A549 (cell line): ENCODE measurements at regions not wholly inside any gene's neighbourhood (a gene's known extent, or its start where the extent isn't known, plus 50 kb on each side); places are given as distances from the start of the nearest gene placed in this dataset.

Source experiments
- CBX8 ChIP-seq: fragments of 200-600 bp; sonication (generic); IDR thresholded peaks from 2 replicates; pipeline ENCODE4 v1.6.1; 2016
- EHF ChIP-seq: fragments of 250-450 bp; sonication (Bioruptor Pico); IDR thresholded peaks from 2 replicates; pipeline ENCODE4 v1.5.0; 2020; ENCODE audit warnings: mild to moderate bottlenecking
- EP300 ChIP-seq, 2 experiments: fragments of >200 bp; sonication (Bioruptor Twin); formaldehyde crosslinking; IDR thresholded peaks; 2 replicates in 1 of 2; 3 replicates in 1 of 2; pipeline ENCODE4 v1.6.1; 2016 to 2017
- ESRRA ChIP-seq: fragments of 150-350 bp; IDR thresholded peaks from 2 replicates; pipeline ENCODE4 v1.6.1; 2014; ENCODE audit warnings: mild to moderate bottlenecking, low read length, borderline replicate concordance
- JUN ChIP-seq, 2 experiments: fragments of >200 bp; sonication (Bioruptor Twin); formaldehyde crosslinking; IDR thresholded peaks; 2 replicates in 1 of 2; 3 replicates in 1 of 2; pipeline ENCODE4 v1.6.1; 2016 to 2017
- JUNB ChIP-seq: fragments of >200 bp; sonication (Bioruptor Twin); formaldehyde crosslinking; IDR thresholded peaks from 2 replicates; pipeline ENCODE4 v1.6.1; 2016
- MAX ChIP-seq: IDR thresholded peaks from 2 replicates; pipeline ENCODE4 v1.6.1; 2012
- NR3C1 ChIP-seq: fragments of >200 bp; sonication (Bioruptor Twin); formaldehyde crosslinking; IDR thresholded peaks from 3 replicates; pipeline ENCODE4 v1.6.1; 2017
- POLR2A ChIP-seq: IDR thresholded peaks from 2 replicates; pipeline ENCODE4 v1.6.1; 2012; ENCODE audit warnings: mild to moderate bottlenecking, low read length
- RAD21 ChIP-seq, 2 experiments: fragments of >200 bp in 1 of 2; sonication (Bioruptor Twin) in 1 of 2; formaldehyde crosslinking in 1 of 2; IDR thresholded peaks in 1 of 2; conservative IDR thresholded peaks in 1 of 2; 2 replicates in 1 of 2; 3 replicates in 1 of 2; pipeline ENCODE4 v1.6.1; 2012 to 2018; ENCODE audit warnings: inconsistent platforms in 1 of 2
- RFX5 ChIP-seq: fragments of 450-650 bp; IDR thresholded peaks from 2 replicates; pipeline ENCODE4 v1.7.1; 2014; ENCODE audit warnings: antibody characterized with exemption, mild to moderate bottlenecking, moderate library complexity
- SMC3 ChIP-seq: fragments of >200 bp; sonication (Bioruptor Twin); formaldehyde crosslinking; IDR thresholded peaks from 3 replicates; pipeline ENCODE4 v1.6.1; 2018; ENCODE audit warnings: inconsistent platforms
- TP53 ChIP-seq: fragments of 250-450 bp; sonication (Bioruptor Pico); IDR thresholded peaks from 2 replicates; pipeline ENCODE4 v1.5.0; 2021; ENCODE audit warnings: mild to moderate bottlenecking, moderate library complexity
- TF ChIP-seq, protein P1 (sequence below): fragments of >200 bp; sonication (Bioruptor Twin); formaldehyde crosslinking; IDR thresholded peaks from 3 replicates; pipeline ENCODE4 v1.5.1; 2016

- no peak for TF ChIP-seq RAD21 (conservative IDR thresholded peaks at IDR 0.05 in 1 of 2, IDR thresholded peaks at IDR 0.05 in 1 of 2)
- TF ChIP-seq SMC3 = no peak
- TF ChIP-seq, protein P1, sequence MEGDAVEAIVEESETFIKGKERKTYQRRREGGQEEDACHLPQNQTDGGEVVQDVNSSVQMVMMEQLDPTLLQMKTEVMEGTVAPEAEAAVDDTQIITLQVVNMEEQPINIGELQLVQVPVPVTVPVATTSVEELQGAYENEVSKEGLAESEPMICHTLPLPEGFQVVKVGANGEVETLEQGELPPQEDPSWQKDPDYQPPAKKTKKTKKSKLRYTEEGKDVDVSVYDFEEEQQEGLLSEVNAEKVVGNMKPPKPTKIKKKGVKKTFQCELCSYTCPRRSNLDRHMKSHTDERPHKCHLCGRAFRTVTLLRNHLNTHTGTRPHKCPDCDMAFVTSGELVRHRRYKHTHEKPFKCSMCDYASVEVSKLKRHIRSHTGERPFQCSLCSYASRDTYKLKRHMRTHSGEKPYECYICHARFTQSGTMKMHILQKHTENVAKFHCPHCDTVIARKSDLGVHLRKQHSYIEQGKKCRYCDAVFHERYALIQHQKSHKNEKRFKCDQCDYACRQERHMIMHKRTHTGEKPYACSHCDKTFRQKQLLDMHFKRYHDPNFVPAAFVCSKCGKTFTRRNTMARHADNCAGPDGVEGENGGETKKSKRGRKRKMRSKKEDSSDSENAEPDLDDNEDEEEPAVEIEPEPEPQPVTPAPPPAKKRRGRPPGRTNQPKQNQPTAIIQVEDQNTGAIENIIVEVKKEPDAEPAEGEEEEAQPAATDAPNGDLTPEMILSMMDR = no peak
- no peak for TF ChIP-seq ESRRA
- TF ChIP-seq EHF (CRISPR knock-in tag) = no peak
- no peak for TF ChIP-seq EP300 (IDR thresholded peaks at IDR 0.05)
- TF ChIP-seq RFX5 = no peak
- TF ChIP-seq TP53 = no peak
- no peak for TF ChIP-seq JUN (IDR thresholded peaks at IDR 0.05)
- TF ChIP-seq POLR2A = no peak
- TF ChIP-seq JUNB = no peak
- no peak for TF ChIP-seq CBX8
- TF ChIP-seq NR3C1 = no peak
- no peak for TF ChIP-seq MAX
Measured at GRCh38 chr20:52004715-52005114, 186.9 kb downstream of the ZFP64 start.
